Ishikawa (cell line): ENCODE measurements at regions not wholly inside any gene's neighbourhood (a gene's known extent, or its start where the extent isn't known, plus 50 kb on each side); places are given as distances from the start of the nearest gene placed in this dataset.

Source experiments
- CEBPB ChIP-seq: IDR thresholded peaks from 2 replicates; pipeline ENCODE4 v1.6.1; 2012
- CREB1 ChIP-seq: IDR thresholded peaks from 2 replicates; pipeline ENCODE4 v1.6.1; 2012; ENCODE audit warnings: low read depth
- EGR1 ChIP-seq: IDR thresholded peaks from 2 replicates; pipeline ENCODE4 v1.6.1; 2012
- EP300 ChIP-seq: IDR thresholded peaks from 2 replicates; pipeline ENCODE4 v1.6.1; 2012; ENCODE audit warnings: borderline replicate concordance
- NFIC ChIP-seq: IDR thresholded peaks from 2 replicates; pipeline ENCODE4 v1.6.1; 2012
- RAD21 ChIP-seq: IDR thresholded peaks from 2 replicates; pipeline ENCODE4 v1.6.1; 2012; ENCODE audit warnings: low read depth
- TCF12 ChIP-seq: IDR thresholded peaks from 2 replicates; pipeline ENCODE4 v1.6.1; 2012; ENCODE audit warnings: low read depth
- YY1 ChIP-seq: IDR thresholded peaks from 2 replicates; pipeline ENCODE4 v1.6.1; 2012; ENCODE audit warnings: low read depth
- ZBTB7A ChIP-seq: IDR thresholded peaks from 2 replicates; pipeline ENCODE4 v1.6.1; 2012; ENCODE audit warnings: low read depth
- TF ChIP-seq, protein P1 (sequence below): IDR thresholded peaks from 2 replicates; pipeline ENCODE4 v1.6.1; 2012
- TF ChIP-seq, protein P2 (sequence below): IDR thresholded peaks from 2 replicates; pipeline ENCODE4 v1.6.1; 2012; ENCODE audit warnings: low read depth, mild to moderate bottlenecking

DNA sequence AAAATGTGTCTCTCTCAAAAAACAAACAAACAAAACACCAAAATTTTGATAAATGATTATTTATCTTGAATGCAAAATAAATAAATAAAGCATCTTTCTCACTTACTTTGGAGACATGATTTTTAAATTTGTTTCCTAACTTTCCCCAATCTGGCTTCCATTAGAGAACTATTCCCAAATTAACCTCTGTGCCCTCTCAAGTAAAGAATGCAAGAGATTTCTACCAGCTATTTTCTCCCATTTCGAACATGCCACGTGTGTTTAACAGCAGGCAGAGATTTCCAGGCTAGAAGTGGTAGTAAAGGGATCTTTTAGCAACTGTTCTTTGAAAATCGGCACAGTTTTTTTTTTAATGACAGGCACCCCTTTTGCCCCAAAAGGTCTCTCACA lies 269.1 kb downstream of the SHQ1 start:
- no peak for TF ChIP-seq CEBPB
- TF ChIP-seq, protein P1, sequence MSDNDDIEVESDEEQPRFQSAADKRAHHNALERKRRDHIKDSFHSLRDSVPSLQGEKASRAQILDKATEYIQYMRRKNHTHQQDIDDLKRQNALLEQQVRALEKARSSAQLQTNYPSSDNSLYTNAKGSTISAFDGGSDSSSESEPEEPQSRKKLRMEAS, result no peak
- no peak for TF ChIP-seq CREB1
- TF ChIP-seq TCF12, result no peak
- no peak for TF ChIP-seq RAD21
- TF ChIP-seq, protein P2, sequence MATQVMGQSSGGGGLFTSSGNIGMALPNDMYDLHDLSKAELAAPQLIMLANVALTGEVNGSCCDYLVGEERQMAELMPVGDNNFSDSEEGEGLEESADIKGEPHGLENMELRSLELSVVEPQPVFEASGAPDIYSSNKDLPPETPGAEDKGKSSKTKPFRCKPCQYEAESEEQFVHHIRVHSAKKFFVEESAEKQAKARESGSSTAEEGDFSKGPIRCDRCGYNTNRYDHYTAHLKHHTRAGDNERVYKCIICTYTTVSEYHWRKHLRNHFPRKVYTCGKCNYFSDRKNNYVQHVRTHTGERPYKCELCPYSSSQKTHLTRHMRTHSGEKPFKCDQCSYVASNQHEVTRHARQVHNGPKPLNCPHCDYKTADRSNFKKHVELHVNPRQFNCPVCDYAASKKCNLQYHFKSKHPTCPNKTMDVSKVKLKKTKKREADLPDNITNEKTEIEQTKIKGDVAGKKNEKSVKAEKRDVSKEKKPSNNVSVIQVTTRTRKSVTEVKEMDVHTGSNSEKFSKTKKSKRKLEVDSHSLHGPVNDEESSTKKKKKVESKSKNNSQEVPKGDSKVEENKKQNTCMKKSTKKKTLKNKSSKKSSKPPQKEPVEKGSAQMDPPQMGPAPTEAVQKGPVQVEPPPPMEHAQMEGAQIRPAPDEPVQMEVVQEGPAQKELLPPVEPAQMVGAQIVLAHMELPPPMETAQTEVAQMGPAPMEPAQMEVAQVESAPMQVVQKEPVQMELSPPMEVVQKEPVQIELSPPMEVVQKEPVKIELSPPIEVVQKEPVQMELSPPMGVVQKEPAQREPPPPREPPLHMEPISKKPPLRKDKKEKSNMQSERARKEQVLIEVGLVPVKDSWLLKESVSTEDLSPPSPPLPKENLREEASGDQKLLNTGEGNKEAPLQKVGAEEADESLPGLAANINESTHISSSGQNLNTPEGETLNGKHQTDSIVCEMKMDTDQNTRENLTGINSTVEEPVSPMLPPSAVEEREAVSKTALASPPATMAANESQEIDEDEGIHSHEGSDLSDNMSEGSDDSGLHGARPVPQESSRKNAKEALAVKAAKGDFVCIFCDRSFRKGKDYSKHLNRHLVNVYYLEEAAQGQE, result no peak
- TF ChIP-seq NFIC, result no peak
- TF ChIP-seq EP300, result no peak
- TF ChIP-seq YY1, result no peak
- no peak for TF ChIP-seq EGR1
- TF ChIP-seq ZBTB7A, result no peak
